ENCODE measurements at regions not wholly inside any gene's neighbourhood (a gene's known extent, or its start where the extent isn't known, plus 50 kb on each side); places are given as distances from the start of the nearest gene placed in this dataset.
A peak's percentile ranks its signal among the peaks of the same experiment; 100 is the strongest.
"Not testable (repeated sequence)": the region's sequence is repeated elsewhere in the genome, so short reads cannot be mapped to it uniquely, and the experiment has no call there.

DNA sequence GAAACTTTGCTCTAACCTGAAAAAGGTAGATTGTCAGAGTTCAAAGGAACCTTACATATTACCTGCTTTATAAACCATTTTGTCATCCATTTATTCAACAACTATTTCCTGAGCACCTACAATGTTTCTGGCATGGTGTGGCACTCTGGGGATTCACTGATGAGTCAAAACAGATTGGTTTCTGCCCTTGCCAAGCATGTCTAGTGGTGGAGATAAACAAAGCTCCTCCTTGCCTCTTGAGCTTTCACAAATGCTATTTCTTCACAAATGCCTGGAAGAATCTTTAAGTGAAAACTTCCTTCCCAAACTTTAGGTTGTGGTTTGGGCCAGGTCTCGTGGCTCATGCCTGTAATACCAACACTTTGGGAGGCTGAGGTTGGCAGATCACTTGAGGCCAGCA is 85.1 kb upstream of the RELN start:
- DNase-seq (ENCODE audit: low read depth), result peak; percentile 20

DNA sequence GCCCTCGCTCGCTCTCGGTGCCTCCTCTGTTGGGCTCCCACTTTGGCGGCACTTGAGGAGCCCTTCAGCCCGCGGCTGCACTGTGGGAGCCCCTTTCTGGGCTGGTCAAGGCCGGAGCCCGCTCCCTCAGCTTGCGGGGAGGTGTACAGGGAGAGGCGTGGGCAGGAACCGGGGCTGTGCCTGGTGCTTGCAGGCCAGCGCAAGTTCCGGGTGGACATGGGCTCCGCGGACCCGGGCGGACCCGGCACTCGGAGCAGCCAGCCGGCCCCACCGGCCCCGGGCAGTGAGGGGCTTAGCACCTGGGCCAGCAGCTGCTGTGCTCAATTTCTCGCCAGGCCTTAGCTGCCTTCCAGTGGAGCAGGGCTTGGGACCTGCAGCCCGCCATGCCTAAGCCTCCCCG is 82.2 kb upstream of the RELN start:
- not testable (repeated sequence) for DNase-seq (ENCODE audit: low read depth)

DNA sequence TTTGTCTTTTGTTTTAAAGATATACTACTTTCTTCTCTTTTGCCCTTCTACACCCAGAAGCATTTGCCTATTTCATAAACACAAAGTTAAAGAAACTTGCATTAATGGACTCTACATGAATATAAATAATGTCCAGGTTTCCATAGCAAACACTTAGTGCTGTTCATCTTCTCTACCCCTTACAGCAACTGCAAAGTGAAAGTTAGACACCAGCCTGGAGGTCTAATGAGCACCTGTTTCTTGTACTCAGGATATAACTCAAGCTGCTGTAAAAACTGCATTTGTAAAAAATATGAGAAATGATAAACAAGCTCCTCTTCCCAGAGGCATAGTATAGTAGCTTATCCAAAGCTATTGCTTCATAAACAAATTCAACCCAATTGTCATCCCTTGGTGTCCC is 76.0 kb upstream of the RELN start:
- DNase-seq (ENCODE audit: low read depth), result no peak

DNA sequence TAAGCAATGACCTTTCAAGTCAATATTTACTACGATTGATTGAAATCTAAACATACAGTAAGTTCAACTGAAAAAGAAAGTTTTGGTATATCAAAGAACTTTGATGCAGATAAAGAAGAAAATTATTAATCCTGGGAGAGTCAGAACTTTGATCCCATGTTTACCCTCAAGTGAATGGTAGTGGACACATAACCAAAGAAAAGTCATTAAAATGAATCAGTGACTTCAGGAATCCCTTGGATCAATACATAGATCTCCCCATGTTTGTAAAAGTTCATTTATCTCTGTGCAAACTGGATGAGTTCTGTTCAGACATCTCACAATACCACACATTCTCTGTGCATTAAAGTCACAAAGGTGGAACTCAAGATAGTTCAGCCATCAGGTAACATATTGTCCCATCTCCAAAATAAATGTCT is 75.5 kb upstream of the RELN start:
- DNase-seq (ENCODE audit: low read depth), result no peak

DNA sequence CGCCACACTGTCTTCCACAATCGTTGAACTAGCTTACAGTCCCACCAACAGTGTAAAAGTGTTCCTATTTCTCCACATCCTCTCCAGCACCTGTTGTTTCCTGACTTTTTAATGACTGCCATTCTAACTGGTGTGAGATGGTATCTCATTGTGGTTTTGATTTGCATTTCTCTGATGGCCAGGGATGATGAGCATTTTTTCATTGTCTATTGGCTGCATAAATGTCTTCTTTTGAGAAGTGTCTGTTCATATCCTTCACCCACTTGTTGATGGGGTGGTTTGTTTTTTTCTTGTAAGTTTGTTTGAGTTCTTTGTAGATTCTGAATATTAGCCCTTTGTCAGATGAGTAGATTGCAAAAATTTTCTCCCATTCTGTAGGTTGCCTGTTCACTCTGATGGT is 74.3 kb upstream of the RELN start:
- DNase-seq (ENCODE audit: low read depth), result not testable (repeated sequence)

DNA sequence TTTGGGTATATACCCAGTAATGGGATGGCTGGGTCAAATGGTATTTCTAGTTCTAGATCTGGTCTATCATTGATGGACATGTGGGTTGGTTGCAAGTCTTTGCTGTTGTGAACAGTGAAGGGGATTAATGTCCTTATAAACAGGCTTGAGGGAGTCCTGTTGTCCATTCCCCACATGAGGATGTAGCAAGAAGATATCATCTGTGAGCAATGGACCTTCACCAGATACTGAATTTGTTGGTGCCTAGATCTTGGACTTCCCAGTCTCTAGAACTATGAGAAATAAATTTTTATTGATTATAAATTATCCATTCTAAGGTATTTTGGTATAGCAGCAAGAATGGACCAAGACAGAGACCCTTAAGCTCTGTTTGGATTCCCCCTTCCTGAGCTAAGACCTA is 72.2 kb upstream of the RELN start:
- DNase-seq (ENCODE audit: low read depth), result no peak

DNA sequence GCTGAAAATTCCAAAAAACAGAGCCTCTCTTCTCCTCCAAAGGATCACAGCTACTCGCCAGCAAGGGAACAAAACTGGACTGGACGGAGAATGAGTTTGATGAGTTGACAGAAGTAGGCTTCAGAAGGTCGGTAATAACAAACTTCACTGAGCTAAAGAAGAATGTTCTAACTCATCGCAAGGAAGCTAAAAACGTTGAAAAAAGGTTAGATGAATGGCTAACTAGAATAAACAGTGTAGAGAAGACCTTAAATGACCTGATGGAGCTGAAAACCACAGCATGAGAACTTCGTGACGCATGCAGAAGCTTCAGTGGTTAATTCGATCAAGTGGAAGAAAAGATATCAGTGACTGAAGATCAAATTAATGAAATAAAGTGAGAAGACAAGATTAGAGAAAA is 70.4 kb upstream of the RELN start:
- DNase-seq (ENCODE audit: low read depth), result not testable (repeated sequence)

DNA sequence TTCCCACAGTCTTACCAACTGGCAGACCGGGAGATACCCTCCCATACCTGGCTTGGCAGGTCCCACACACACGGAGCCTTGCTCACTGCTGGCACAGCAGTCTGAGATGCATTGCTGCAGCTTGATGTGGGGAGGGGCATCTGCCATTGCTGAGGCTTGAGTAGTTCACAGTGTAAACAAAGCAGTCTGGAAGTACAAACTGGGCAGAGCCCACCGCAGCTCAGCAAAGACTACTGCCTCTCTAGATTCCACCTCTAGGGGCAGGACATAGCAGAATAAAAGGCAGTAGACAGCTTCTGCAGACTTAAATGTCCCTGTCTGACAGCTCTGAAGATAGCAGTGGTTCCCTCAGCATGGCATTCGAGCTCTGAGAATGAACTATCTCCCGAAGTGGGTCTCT is 69.6 kb upstream of the RELN start:
- no peak for DNase-seq (ENCODE audit: low read depth)

DNA sequence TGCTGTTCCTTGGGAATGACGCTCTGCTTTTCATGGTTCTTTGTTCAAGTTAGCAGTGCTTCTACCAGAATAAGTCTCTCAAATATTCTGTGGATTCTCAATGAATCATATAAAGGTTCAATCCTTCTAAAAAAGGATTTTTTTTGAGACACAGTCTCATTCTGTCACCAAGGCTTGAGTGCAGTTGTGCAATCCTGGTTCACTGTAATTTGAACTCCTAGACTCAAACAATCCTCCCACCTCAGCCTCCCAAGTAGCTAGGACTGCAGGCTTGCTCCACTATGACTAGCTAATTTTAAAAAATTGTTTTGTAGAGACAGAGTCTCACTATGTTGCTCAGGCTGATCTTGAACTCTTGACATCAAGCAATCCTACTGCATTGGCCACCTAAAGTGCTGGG is 64.9 kb upstream of the RELN start:
- no peak for DNase-seq (ENCODE audit: low read depth)

DNA sequence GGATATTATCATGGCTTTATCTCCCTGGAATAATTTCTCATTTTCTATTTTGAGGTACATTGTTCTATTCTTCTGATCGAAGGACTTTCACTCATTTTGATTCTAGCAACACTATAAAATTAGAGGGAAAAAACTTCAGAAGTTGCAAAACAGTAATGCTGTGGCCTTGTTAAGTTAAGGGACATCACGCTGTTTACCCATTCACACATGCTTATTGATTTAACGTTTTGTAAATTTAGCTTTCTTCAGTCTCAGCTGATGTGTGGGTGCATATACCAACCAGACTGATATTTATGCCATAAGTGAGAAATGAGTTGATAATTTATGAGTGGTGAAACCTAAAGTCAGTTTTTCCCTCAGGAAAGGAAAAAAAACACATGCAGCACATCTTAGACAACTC is 63.5 kb upstream of the RELN start:
- no peak for DNase-seq (ENCODE audit: low read depth)

DNA sequence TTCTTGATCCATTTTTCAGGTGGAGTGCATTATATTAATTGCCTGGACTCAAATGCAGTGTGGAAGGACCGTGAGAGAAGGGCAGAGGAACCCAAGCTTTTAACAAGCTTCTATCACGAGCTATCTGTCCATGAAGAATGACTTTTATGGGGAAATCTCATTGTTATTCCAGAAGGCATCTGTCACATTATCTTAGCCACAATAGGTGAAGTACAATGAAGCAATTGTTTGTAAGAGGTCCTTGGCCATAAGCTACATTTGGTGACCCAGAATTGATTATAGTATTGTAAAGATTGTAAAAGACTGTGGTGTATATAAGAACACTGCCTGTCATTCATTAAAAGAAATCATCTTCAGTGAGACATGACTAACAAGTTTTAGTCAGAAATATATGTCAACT is 58.6 kb upstream of the RELN start:
- DNase-seq (ENCODE audit: low read depth), result no peak

DNA sequence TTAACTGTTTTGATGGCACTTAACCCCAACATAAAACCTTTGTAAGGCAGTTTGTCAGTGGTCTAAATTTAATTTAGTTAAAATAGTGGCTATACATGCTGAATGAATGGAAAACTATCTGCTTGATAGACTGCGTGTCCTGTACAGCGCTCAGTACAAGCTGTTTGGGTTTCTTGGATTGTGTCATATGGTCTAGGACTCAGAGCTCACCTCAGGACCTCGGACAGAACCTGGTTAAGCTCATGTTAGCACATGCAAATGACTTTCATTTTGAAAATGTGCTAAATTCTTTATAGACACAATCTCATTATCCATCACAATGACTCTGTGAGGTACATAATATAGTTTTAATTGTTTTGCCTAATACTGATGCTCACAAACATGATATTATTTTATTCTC is 55.7 kb upstream of the RELN start:
- DNase-seq (ENCODE audit: low read depth), result no peak

DNA sequence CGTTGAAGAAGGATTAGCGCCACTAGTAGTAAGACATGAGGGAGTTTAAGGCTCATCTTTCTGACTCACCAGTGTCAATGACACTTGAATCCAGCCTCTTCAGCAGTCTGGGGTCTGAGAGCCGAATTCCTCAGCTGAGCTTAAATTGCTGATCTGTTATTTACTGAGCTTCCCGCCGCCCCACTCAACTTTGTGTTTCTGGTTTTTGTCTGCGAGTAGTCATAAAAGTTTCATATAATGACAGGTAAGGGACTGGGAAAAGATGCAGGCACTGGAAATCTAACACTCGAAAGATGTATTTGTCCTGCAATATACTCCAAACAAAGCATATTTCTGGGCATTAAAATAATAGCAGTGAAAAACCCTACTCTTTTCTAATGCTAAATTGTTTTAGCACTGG is 51.2 kb upstream of the RELN start:
- DNase-seq (ENCODE audit: low read depth), result no peak

DNA sequence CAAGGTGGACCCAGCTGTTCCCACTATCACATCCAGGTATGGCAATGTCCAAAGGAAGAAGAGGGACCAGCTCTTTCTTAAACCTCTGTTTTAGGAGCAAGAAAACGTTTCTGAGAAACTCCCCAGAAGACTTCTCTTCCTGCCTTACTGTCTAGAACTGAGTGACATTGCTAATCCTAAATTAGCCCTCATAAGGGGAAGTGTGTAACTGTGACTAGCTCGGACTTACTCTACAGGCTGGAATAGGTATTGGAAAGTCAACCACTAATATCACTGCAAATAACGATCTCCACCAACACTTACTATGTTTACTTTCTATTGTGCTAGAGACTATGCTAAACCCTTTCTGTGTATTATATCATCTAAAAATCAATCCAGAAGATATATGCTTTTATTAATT is 49.9 kb upstream of the RELN start:
- DNase-seq (ENCODE audit: low read depth), result no peak

All from fibroblast of gingiva (primary cell).